Activated CD4-positive, alpha-beta T cell treated with anti-CD3 and anti-CD28 coated beads, Interleukin-2, Interleukin-6, amounts not matched to agents 100 ng/mL and 50 ng/mL, durations not matched to agents 16 hours and 8 hours (primary cell): ENCODE measurements at regions not wholly inside any gene's neighbourhood (a gene's known extent, or its start where the extent isn't known, plus 50 kb on each side); places are given as distances from the start of the nearest gene placed in this dataset.

Source experiments
- DNase-seq: peaks from one replicate; pipeline ENCODE4 v3.0.0-alpha.2; 2020

DNA sequence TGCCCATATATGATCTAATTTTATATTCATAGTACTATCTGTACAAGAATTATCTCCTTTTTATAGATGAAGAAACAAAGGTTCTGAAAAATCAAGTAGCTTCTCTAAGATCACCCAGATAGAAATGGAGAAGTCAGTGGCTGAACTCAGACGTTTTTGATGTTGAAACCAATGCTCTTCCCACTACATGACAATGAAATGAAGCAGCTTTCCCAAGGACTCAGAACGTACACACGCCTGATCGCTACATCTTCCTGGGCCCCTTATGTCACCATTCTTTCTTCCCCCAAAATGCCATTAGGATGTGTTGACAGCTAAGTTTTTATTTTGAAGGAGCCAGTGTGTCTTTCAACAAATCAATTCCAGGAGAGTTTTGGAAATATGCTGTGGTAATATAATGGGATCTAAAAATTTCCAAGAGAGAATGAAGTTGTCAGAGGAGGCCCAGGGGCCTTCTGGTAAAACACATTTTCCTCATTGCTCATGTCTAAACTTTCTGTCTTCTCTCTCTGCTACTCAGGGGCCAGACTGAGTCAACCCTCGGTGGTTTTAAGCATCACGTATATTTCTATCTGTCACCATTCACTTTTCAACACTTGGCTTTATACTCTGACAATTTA is 98.1 kb upstream of the COL21A1 start:
- no peak for DNase-seq

GRCh38 chr6:56343295-56343694 is 95.9 kb upstream of the COL21A1 start:
- no peak for DNase-seq

DNA sequence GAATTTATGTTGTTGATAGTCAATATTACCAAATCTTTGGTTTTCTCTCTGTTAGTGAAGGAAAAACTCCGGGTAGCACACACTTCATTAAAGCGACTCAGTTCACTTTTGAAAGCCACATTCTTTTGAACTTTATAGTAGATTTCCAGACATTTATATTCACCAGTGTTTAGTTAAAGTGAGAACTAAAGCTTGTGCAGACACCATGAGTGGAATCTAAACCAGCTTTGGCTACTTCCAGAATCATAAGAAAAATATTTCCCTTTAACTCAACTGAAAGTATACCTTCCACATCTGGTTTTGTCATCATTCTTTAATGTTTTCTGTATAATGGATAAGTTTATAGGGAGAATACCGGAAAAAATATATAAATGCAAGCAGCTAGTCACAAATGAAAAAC is 92.1 kb upstream of the COL21A1 start:
- DNase-seq: no peak

- no peak for DNase-seq
Measured at GRCh38 chr6:56335726-56336125, 88.3 kb upstream of the COL21A1 start.

- no peak for DNase-seq
Measured at GRCh38 chr6:56334937-56335336, 87.6 kb upstream of the COL21A1 start.

- no peak for DNase-seq
Measured at GRCh38 chr6:56329271-56330050, 82.1 kb upstream of the COL21A1 start.

DNA sequence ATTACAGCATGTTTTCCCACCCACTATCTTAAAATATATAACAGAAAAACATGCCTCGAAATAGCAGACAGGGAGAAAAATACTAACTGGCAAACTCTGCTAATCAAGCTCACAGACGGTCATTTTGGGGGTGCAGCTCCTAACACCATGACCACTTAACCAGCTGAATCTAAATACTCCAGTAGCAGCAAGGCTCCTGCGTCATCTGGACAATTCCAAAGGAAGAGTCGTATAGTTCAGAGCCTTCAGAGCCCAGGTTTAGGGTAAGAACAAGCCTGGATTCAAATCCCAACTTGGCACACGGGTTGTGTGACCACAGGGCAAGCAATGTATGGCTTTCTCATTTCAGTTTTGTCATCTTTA is 81.3 kb upstream of the COL21A1 start:
- DNase-seq: no peak

DNA sequence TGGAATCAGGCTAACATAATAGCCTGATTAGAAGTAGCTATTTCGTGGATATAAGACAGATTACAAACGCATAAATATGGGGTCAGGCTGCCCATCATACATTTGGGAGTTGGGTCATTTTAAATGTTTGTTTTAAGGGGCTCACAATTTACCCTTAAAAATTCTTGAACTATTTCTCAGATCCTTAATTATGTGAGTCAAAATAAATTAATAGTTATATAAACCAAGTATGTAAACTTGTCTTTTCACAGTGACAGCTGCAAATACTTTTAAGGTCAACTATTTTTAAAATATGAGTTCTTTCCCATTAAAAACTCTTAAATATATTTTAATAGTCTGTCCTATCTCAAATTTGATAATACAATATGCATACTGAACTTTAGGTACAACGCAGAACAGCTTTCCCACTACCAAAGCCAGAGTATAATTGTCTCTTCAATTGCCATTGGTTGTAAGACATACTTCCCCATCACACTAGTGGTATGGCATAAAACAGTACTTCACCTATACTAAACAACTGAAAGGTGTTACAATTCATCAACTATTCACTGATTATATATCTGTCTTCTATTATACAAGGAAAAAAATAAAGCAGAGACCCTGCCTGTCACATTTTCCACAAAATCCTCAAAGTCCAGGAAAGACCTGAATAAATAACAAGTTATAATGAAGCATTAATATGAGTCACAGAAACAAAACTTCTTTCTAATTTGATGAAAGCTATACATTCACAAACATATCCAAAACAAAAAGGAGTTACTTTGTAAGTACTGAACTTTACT is 80.8 kb upstream of the COL21A1 start:
- no peak for DNase-seq

DNA sequence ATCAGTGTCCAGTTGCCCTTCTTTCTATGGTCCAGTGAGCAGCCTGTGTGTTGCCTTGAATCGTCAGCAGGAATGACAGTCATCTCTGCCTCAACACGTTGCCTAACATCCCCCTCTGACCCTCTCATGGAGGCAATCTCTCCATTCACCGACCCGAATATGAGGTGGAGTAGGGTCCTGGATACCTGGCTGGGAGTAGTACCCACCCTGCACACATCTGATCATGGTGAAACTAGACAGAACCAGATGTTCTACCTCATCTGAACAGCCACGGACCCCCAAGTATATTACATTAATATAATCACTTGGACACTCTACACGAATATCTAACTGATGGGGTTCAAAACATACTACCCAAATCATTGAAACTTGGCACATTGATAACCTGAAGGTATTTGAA is 77.0 kb upstream of the COL21A1 start:
- DNase-seq: no peak

GRCh38 chr6:56318851-56319250 is 71.5 kb upstream of the COL21A1 start:
- DNase-seq: no peak

- DNase-seq: peak; percentile 26
Measured at GRCh38 chr6:56314683-56315523, 67.5 kb upstream of the COL21A1 start.

- no peak for DNase-seq
Measured at GRCh38 chr6:56311533-56312448, 64.4 kb upstream of the COL21A1 start.

DNA sequence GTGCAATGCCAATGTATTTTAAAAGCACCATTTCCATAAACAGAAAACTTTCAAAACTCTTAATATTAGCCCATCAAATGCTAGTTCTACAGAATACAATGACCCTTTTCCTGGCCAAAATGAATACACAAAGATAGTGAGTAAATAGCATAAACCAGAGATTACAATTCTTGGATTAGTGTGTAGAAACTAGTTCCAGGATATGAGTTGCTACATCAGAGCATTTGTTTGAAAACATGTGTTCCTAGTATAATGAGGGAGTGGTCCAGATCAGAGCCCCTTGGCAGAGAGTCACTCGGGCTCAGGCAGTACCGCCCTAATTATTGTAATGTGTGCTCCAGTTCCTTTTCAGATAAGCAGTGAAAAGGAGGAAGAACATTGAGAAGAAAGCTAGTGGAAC is 63.7 kb upstream of the COL21A1 start:
- no peak for DNase-seq

- no peak for DNase-seq
Measured at GRCh38 chr6:56310241-56310640, 62.9 kb upstream of the COL21A1 start.

GRCh38 chr6:56299916-56300315 is 52.5 kb upstream of the COL21A1 start:
- no peak for DNase-seq

GRCh38 chr6:56297022-56297989 is 49.9 kb upstream of the COL21A1 start:
- DNase-seq: no peak
